Ovary (tissue), 7 donors: ENCODE measurements at regions not wholly inside any gene's neighbourhood (a gene's known extent, or its start where the extent isn't known, plus 50 kb on each side); places are given as distances from the start of the nearest gene placed in this dataset. TPM values are rescaled to one million over a fixed set of nuclear protein-coding genes. Genes with fewer than 3 reads are reported as not detected.
"Not testable (repeated sequence)": the region's sequence is repeated elsewhere in the genome, so short reads cannot be mapped to it uniquely, and the experiment has no call there.

Source experiments
- DNase-seq, 5 donors: peaks; one replicate each; pipeline ENCODE4 v3.0.0-alpha.2; 2019 to 2020
- H3K27ac ChIP-seq, 2 donors: fragments of 200-600 bp; one replicate each; pipeline versions ENCODE4 v1.5.1 to v1.8.0; 2019 to 2022
- H3K27me3 ChIP-seq: fragments of 200-600 bp; one replicate; pipeline ENCODE4 v1.8.0; 2022
- H3K36me3 ChIP-seq: fragments of 200-600 bp; sonication (generic); one replicate; pipeline ENCODE4 v1.5.1; 2019
- H3K4me1 ChIP-seq: one replicate; pipeline ENCODE4 v1.8.1; 2013; ENCODE audit warnings: mild to moderate bottlenecking, moderate library complexity; ENCODE audit not compliant: insufficient read depth
- H3K4me3 ChIP-seq: fragments of 200-600 bp; sonication (generic); one replicate; pipeline ENCODE4 v1.5.1; 2017
- H3K9me3 ChIP-seq, 2 donors: fragments of 200-600 bp in 1 of 2; sonication (generic) in 1 of 2; one replicate each; pipeline versions ENCODE4 v1.5.1 to v1.8.1; 2013 to 2019; ENCODE audit warnings: mild to moderate bottlenecking in 1 of 2, moderate library complexity in 1 of 2
- EP300 ChIP-seq: sonication (generic); formaldehyde crosslinking; IDR thresholded peaks from one replicate; pipeline ENCODE4 v1.6.1; 2017; ENCODE audit warnings: antibody characterized with exemption
- POLR2A ChIP-seq: fragments of 450-650 bp; IDR thresholded peaks from one replicate; pipeline ENCODE4 v1.6.1; 2017; ENCODE audit warnings: antibody characterized with exemption, mild to moderate bottlenecking, moderate library complexity
- WGBS, 3 donors: extraction: QIAGEN DNeasy Blood & Tissue Kit in 1 of 3; methylation state at CpG; one replicate each; pipeline versions ENCODE4 v1.1.5 to v1.1.7; 2013 to 2017; 5-methylcytosine and 5-hydroxymethylcytosine counted together
- intact Hi-C, 4 donors: fragments of 100-400 bp; cut with DNase I; formaldehyde crosslinking; loops; one replicate each; pipeline versions ENCODE4 v1.11.0 to v1.15.1; 2022 to 2023
- small RNA-seq: library from RNA; depleted of rRNA; stranded (forward); fragments of <200 nt; gene quantifications from one replicate; pipeline ENCODE3, GENCODE V24; 2016
- TF ChIP-seq, protein P1 (sequence below), 3 donors: fragments of 450-650 bp in 2 of 3; fragments of 200-600 bp in 1 of 3; IDR thresholded peaks; one replicate each; pipeline versions ENCODE4 v1.5.1 to v1.8.0; 2016 to 2022; ENCODE audit warnings: antibody characterized with exemption in 3 of 3, mild to moderate bottlenecking in 1 of 3
- donor health status: DM: no; HTN: no; CAD: no; lungs with moderate emphysema.
- donor health status: DM: no; HTN: no; CAD: no.
- donor health status: Bipolar disorder and iron deficiency.
- donor health status: DM: no; HTN: no; CAD: no.
- donor health status: DM: yes; HTN: yes; CAD: no.

DNA sequence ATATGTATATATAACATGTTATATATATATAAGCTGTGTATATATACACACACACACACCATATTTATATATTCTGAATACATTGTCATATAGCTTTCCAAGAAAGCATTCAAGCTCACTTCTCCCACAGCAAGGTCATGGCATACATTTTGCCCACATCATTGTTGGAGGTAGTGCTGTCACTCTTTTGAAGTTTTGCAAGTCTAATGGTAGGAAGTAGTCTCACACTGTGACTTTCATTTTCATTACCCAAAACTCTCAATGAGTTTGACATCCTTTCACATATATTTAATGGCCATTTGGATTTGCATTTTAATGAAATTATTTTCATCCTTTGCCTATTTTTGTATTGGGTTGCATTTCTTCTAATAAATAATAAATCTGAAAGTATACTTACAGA, 59.8 kb upstream of the COX7C start:
- Histone ChIP-seq H3K9me3 (no peaks in the 10 kb centered on the region), H3K4me1 (no peaks in the 10 kb centered on the region), H3K27me3 (no peaks in the 10 kb centered on the region), H3K27ac (no peak overlapping the region), H3K4me3 (no peak overlapping the region), H3K36me3 (no peaks in the 10 kb centered on the region)
- TF ChIP-seq, protein P1, sequence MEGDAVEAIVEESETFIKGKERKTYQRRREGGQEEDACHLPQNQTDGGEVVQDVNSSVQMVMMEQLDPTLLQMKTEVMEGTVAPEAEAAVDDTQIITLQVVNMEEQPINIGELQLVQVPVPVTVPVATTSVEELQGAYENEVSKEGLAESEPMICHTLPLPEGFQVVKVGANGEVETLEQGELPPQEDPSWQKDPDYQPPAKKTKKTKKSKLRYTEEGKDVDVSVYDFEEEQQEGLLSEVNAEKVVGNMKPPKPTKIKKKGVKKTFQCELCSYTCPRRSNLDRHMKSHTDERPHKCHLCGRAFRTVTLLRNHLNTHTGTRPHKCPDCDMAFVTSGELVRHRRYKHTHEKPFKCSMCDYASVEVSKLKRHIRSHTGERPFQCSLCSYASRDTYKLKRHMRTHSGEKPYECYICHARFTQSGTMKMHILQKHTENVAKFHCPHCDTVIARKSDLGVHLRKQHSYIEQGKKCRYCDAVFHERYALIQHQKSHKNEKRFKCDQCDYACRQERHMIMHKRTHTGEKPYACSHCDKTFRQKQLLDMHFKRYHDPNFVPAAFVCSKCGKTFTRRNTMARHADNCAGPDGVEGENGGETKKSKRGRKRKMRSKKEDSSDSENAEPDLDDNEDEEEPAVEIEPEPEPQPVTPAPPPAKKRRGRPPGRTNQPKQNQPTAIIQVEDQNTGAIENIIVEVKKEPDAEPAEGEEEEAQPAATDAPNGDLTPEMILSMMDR (IDR thresholded peaks at IDR 0.05) = no peak
- TF ChIP-seq POLR2A (no peak), EP300 (no peak)
- no peak for DNase-seq
- intact Hi-C loops = no loop called here

DNA sequence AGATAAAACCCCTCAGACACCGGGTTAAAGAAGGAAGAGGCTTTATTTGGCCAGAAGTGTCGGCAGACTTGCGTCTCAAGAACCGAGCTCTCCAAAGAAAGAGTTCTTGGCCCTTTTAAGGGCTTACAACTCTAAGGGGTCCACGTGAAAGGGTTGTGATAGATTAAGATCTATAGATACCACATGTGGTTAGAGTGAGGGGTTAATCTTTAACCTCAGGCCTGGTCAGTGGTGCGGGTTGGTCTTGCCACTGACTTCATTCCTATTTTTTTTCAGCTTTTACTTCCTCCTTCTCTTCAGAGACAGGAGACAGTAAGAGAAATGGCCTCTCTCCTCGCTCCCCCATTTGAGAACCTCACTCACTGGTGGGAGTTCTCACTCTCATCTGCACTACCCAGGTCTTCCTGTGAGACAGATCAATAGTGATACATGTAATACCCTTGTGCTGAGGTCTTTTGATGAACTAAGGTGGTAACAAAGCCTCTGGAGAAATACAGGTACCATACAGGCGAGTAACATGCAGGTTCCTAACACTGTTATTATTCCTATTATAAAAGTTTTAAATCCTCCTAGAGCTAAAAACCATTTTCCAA, 52.4 kb upstream of the COX7C start:
- Histone ChIP-seq H3K27ac (no peak overlapping the region), H3K27me3 (no peaks in the 10 kb centered on the region), H3K4me1 (no peaks in the 10 kb centered on the region), H3K4me3 (no peak overlapping the region), H3K9me3 (no peaks in the 10 kb centered on the region), H3K36me3 (no peaks in the 10 kb centered on the region)
- TF ChIP-seq, protein P1 (IDR thresholded peaks at IDR 0.05) = no peak
- TF ChIP-seq EP300 = no peak
- 80 to 83% (median 80%) methylated on average over 8 of the region's 8 CpGs for WGBS, 3 donors
- DNase-seq = no peak
- intact Hi-C loops = no loop called here

DNA sequence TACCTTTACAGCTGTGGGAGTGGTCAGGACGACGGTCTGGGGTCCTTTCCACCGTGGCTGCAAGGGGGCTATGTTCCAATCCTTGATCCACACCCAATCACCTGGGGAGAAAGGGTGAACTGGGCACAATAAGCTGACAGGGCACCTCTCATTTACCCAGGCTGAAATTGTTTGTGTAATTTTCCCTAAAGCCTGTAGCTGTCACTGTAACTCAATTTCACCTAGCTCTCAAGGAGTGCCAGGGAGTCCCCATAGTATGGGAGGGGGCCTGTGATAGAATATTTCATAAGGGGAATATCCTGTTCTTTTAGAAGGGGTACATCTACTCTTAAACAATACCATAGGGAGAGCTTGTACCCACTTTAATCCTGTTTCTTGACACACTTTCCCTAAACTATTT, 51.7 kb upstream of the COX7C start:
- H3K9me3 ChIP-seq, H3K4me1 ChIP-seq, H3K27me3 ChIP-seq, intact Hi-C loops, H3K4me3 ChIP-seq, DNase-seq, H3K27ac ChIP-seq, H3K36me3 ChIP-seq: not testable (repeated sequence)
- WGBS, 3 donors = 61 to 71% (median 66%) methylated on average over 3 of the region's 3 CpGs

Small RNA genes lying in the stretch of these regions (small RNA-seq; reads per million reads assigned to genes)
- gene RBBP4P6 = not detected
